MM.1S (cell line): ENCODE measurements at regions not wholly inside any gene's neighbourhood (a gene's known extent, or its start where the extent isn't known, plus 50 kb on each side); places are given as distances from the start of the nearest gene placed in this dataset.

Experiments used
- DNase-seq: peaks from one replicate; pipeline ENCODE4 v3.0.0-alpha.2; 2015
- H2AFZ ChIP-seq: fragments of 300-600 bp; sonication (generic); 2 replicates; pipeline ENCODE4 v1.6.0; 2016; ENCODE audit warnings: antibody characterized with exemption, low read length
- H3F3A ChIP-seq: fragments of 300-600 bp; sonication (generic); 2 replicates; pipeline ENCODE4 v1.6.1; 2016; ENCODE audit warnings: mild to moderate bottlenecking, antibody characterized with exemption, low read length, moderate library complexity, mixed read lengths; ENCODE audit not compliant: insufficient read depth
- H3K27ac ChIP-seq: fragments of 300-600 bp; sonication (generic); 2 replicates; pipeline ENCODE4 v1.5.1; 2016; ENCODE audit warnings: mild to moderate bottlenecking, low read length
- H3K27me3 ChIP-seq: fragments of 300-600 bp; sonication (generic); replicated peaks from 2 replicates; pipeline ENCODE4 v1.6.0; 2016; ENCODE audit warnings: low read length; ENCODE audit not compliant: insufficient read depth
- H3K36me3 ChIP-seq: fragments of 300-600 bp; sonication (generic); replicated peaks from 2 replicates; pipeline ENCODE4 v1.6.1; 2016; ENCODE audit warnings: mild to moderate bottlenecking, low read length, mixed read lengths; ENCODE audit not compliant: insufficient read depth
- H3K4me1 ChIP-seq: fragments of 300-600 bp; sonication (generic); 2 replicates; pipeline ENCODE4 v1.6.1; 2016; ENCODE audit warnings: low read length, mixed read lengths
- H3K4me2 ChIP-seq: fragments of 300-600 bp; sonication (generic); 2 replicates; pipeline ENCODE4 v1.6.0; 2016; ENCODE audit warnings: low read depth, low read length
- H3K4me3 ChIP-seq: fragments of 300-600 bp; sonication (generic); 2 replicates; pipeline ENCODE4 v1.5.1; 2016; ENCODE audit warnings: low read length, mixed read lengths
- H3K79me2 ChIP-seq: fragments of 300-600 bp; sonication (generic); 2 replicates; pipeline ENCODE4 v1.6.1; 2016; ENCODE audit warnings: mixed run types, low read length, mixed read lengths
- H3K9ac ChIP-seq: fragments of 300-600 bp; sonication (generic); 2 replicates; pipeline ENCODE4 v1.6.1; 2016; ENCODE audit warnings: low read length, mixed read lengths
- H3K9me2 ChIP-seq: fragments of 300-600 bp; sonication (generic); replicated peaks from 2 replicates; pipeline ENCODE4 v1.6.1; 2016; ENCODE audit warnings: mild to moderate bottlenecking, low read length, mixed read lengths; ENCODE audit not compliant: insufficient read depth
- H3K9me3 ChIP-seq: fragments of 300-600 bp; sonication (generic); replicated peaks from 2 replicates; pipeline ENCODE4 v1.6.1; 2016; ENCODE audit warnings: mild to moderate bottlenecking, low read length, mixed read lengths; ENCODE audit not compliant: insufficient read depth
- H4K20me1 ChIP-seq: fragments of 300-600 bp; sonication (generic); 2 replicates; pipeline ENCODE4 v1.6.1; 2016; ENCODE audit warnings: mild to moderate bottlenecking, low read length, moderate library complexity, mixed read lengths; ENCODE audit not compliant: insufficient read depth
- CTCF ChIP-seq: fragments of 300-600 bp; sonication (generic); IDR thresholded peaks from 2 replicates; pipeline ENCODE4 v1.5.1; 2016; ENCODE audit warnings: antibody characterized with exemption, low read length, mixed read lengths
- EZH2 ChIP-seq: fragments of 300-600 bp; sonication (generic); optimal IDR thresholded peaks from 2 replicates; pipeline ENCODE3; 2017; ENCODE audit warnings: low read depth, mild to moderate bottlenecking, antibody characterized with exemption, low read length, mixed read lengths
- EZH2phosphoT487 ChIP-seq: fragments of 300-600 bp; sonication (generic); IDR thresholded peaks from 2 replicates; pipeline ENCODE4 v1.6.1; 2018; ENCODE audit warnings: antibody characterized with exemption, low read length

DNA sequence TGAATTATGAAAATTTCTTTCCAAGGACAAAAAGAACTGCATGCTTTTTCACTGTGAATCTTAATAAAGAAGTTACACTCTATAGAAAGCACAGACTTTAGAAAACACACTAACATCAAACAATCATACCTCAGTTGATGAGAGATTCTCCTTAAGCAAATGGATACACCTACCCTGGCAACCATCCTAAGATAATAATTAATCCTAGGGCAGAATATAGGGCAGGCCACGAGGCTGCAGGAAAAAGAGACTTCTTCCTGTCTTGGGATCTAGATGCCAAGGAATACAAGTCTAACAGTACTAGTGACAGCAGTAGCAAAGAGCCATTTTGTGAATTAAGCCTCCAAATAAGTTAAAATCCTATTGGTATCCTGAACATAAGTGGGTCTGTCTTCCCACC, 395.4 kb downstream of the EFNA5 start:
- H3F3A ChIP-seq: no peaks in the 10 kb centered on the region
- H3K9me3 ChIP-seq: no peaks in the 10 kb centered on the region

DNA sequence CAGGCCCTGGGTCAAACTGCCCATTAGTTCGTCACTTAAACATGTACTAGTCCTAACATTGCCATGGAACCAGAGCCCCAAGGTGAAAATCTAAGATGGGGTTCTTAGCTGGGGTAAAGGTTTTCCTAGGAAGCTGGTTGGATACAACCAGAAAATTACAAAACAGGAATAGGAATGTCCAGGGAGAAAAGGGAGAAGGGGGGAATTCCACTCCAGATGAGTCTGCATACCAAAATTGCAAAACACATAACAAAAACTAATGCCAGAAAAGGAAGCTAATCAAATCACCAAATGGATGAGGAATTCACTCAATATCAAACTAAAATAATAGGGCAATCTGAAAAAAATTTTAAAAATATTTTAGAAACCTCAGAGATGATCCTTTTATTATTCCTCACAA, 396.2 kb downstream of the EFNA5 start:
- Histone ChIP-seq H3K4me3 (no peak overlapping the region), H3K4me1 (no peaks in the 10 kb centered on the region), H3F3A (no peaks in the 10 kb centered on the region), H3K27me3 (no peaks in the 10 kb centered on the region), H3K9ac (no peak overlapping the region), H3K4me2 (no peak overlapping the region), H3K36me3 (no peaks in the 10 kb centered on the region), H2AFZ (no peak overlapping the region), H3K9me2 (no peaks in the 10 kb centered on the region), H4K20me1 (no peaks in the 10 kb centered on the region), H3K27ac (no peak overlapping the region), H3K79me2 (no peaks in the 10 kb centered on the region), H3K9me3 (no peaks in the 10 kb centered on the region)
- TF ChIP-seq EZH2: no peak
- TF ChIP-seq CTCF: no peak
- TF ChIP-seq EZH2phosphoT487: no peak
- DNase-seq: no peak

More for the DNA sequence above, 395.4 kb downstream of the EFNA5 start:
- H3K9me2 ChIP-seq: no peaks in the 10 kb centered on the region
- no peaks in the 10 kb centered on the region for H3K27me3 ChIP-seq
- H3K36me3 ChIP-seq: no peaks in the 10 kb centered on the region
- no peaks in the 10 kb centered on the region for H3K4me1 ChIP-seq
- DNase-seq: no peak
- H3K79me2 ChIP-seq: no peaks in the 10 kb centered on the region
- TF ChIP-seq CTCF: no peak
- no peak for TF ChIP-seq EZH2phosphoT487
- TF ChIP-seq EZH2: no peak
- H3K9ac ChIP-seq: no peak overlapping the region
- no peak overlapping the region for H2AFZ ChIP-seq
- H3K4me3 ChIP-seq: no peak overlapping the region
- H4K20me1 ChIP-seq: no peaks in the 10 kb centered on the region
- no peak overlapping the region for H3K27ac ChIP-seq
- no peak overlapping the region for H3K4me2 ChIP-seq

GRCh38 chr5:107272954-107273353, 397.8 kb downstream of the EFNA5 start:
- Histone ChIP-seq H3K4me1 (no peaks in the 10 kb centered on the region), H3K9ac (no peak overlapping the region), H3K4me3 (no peak overlapping the region), H3K36me3 (no peaks in the 10 kb centered on the region), H3K4me2 (no peak overlapping the region), H3K27me3 (no peaks in the 10 kb centered on the region), H3K79me2 (no peaks in the 10 kb centered on the region), H4K20me1 (no peaks in the 10 kb centered on the region), H3K9me2 (no peaks in the 10 kb centered on the region), H3K27ac (no peak overlapping the region), H2AFZ (no peak overlapping the region), H3F3A (no peaks in the 10 kb centered on the region), H3K9me3 (no peaks in the 10 kb centered on the region)
- no peak for DNase-seq
- TF ChIP-seq EZH2 (no peak), EZH2phosphoT487 (no peak), CTCF (no peak)
